H1 (cell line): ENCODE measurements at regions not wholly inside any gene's neighbourhood (a gene's known extent, or its start where the extent isn't known, plus 50 kb on each side); places are given as distances from the start of the nearest gene placed in this dataset.

Source experiments
- CTCF ChIA-PET: fragments of 300-600 bp; sonication (Branson Sonifier 250); formaldehyde crosslinking; loops from one replicate; lab custom pipeline; 2021; ENCODE audit not compliant: partially characterized antibody; lab: Charles Lee
- POLR2A ChIA-PET: fragments of 300-600 bp; sonication (Branson Sonifier 250); formaldehyde crosslinking; loops from one replicate; lab custom pipeline; 2021; ENCODE audit warnings: inconsistent platforms; ENCODE audit not compliant: partially characterized antibody; lab: Charles Lee
- DNase-seq, 2 experiments: peaks; one replicate each; pipeline versions ENCODE4 v3.0.0 to v3.0.0-alpha.2; 2010 to 2022; ENCODE audit warnings: low spot score in 2 of 2, low read depth in 1 of 2, mixed read lengths in 1 of 2
- FAIRE-seq: peaks from 2 replicates; lab custom pipeline; 2011; peaks lifted over from hg19 to GRCh38; lab: Jason Lieb, UNC
- H2AFZ ChIP-seq: 2 replicates; pipeline ENCODE4 v1.8.1; 2012; ENCODE audit warnings: low read length, inconsistent platforms
- H2AK5ac ChIP-seq: 2 replicates; pipeline ENCODE4 v1.6.1; 2013; ENCODE audit warnings: low read depth, low read length
- H2BK120ac ChIP-seq: replicated peaks from 2 replicates; pipeline ENCODE3; 2013; ENCODE audit warnings: low read depth, low read length, inconsistent platforms
- H2BK12ac ChIP-seq: 2 replicates; pipeline ENCODE4 v1.6.1; 2013; ENCODE audit warnings: low read depth, low read length
- H2BK15ac ChIP-seq: 2 replicates; pipeline ENCODE4 v1.6.1; 2013; ENCODE audit warnings: low read length
- H2BK20ac ChIP-seq: 2 replicates; pipeline ENCODE4 v1.6.1; 2013; ENCODE audit warnings: low read length
- H2BK5ac ChIP-seq: 2 replicates; pipeline ENCODE4 v1.6.1; 2013; ENCODE audit warnings: low read depth, low read length
- H3K14ac ChIP-seq: 2 replicates; pipeline ENCODE4 v1.6.1; 2013; ENCODE audit warnings: inconsistent platforms; ENCODE audit not compliant: insufficient read length
- H3K18ac ChIP-seq: 2 replicates; pipeline ENCODE4 v1.6.1; 2013; ENCODE audit warnings: low read length; ENCODE audit errors: extremely low read depth
- H3K23ac ChIP-seq: 2 replicates; pipeline ENCODE4 v1.6.1; 2013; ENCODE audit warnings: inconsistent platforms; ENCODE audit not compliant: insufficient read length
- H3K23me2 ChIP-seq: 2 replicates; pipeline ENCODE4 v1.6.1; 2013; ENCODE audit warnings: low read depth, low read length
- H3K27ac ChIP-seq: 2 replicates; pipeline ENCODE4 v1.6.1; 2011; ENCODE audit warnings: low read depth, low read length, inconsistent platforms
- H3K27me3 ChIP-seq, 4 experiments: replicated peaks in 1 of 4; 1 replicate in 1 of 4; 2 replicates in 3 of 4; pipeline versions ENCODE4 v1.6.1 to v1.8.1; 2011 to 2013; ENCODE audit warnings: low read length in 3 of 4, mild to moderate bottlenecking in 3 of 4, inconsistent platforms in 2 of 4, mixed read lengths in 2 of 4, moderate library complexity in 1 of 4; ENCODE audit not compliant: control insufficient read depth in 3 of 4, insufficient read depth in 3 of 4; ENCODE audit errors: extremely low read depth in 1 of 4
- H3K36me3 ChIP-seq, 4 experiments: 2 replicates each; pipeline versions ENCODE4 v1.6.1 to v1.8.1; 2011 to 2013; ENCODE audit warnings: mild to moderate bottlenecking in 4 of 4, low read length in 3 of 4, moderate library complexity in 2 of 4, control low read depth in 1 of 4, inconsistent platforms in 1 of 4; ENCODE audit not compliant: insufficient read depth in 4 of 4, control insufficient read depth in 2 of 4
- H3K4ac ChIP-seq: replicated peaks from 2 replicates; pipeline ENCODE3; 2013; ENCODE audit warnings: low read length, low read depth, mixed read lengths, inconsistent platforms; ENCODE audit not compliant: insufficient read length
- H3K4me1 ChIP-seq, 4 experiments: replicated peaks in 1 of 4; 1 replicate in 1 of 4; 2 replicates in 3 of 4; pipeline versions ENCODE4 v1.6.1 to v1.8.1; 2011 to 2013; ENCODE audit warnings: low read length in 3 of 4, inconsistent platforms in 2 of 4, mixed read lengths in 1 of 4; ENCODE audit not compliant: insufficient read depth in 4 of 4, control insufficient read depth in 3 of 4
- H3K4me2 ChIP-seq, 2 experiments: 2 replicates each; pipeline versions ENCODE4 v1.6.1 to v1.8.1; 2011 to 2013; ENCODE audit warnings: low read depth in 2 of 2, low read length in 2 of 2, control low read depth in 1 of 2, inconsistent platforms in 1 of 2, mild to moderate bottlenecking in 1 of 2; ENCODE audit not compliant: insufficient read depth in 1 of 2
- H3K4me3 ChIP-seq, 4 experiments: fragments of 200-600, 300-600 bp in 1 of 4; sonication (generic), shearing (Covaris generic), sonication (Bioruptor Twin) in 1 of 4; 2 replicates each; pipeline versions ENCODE4 v1.5.1 to v1.8.1; 2011 to 2016; ENCODE audit warnings: low read length in 4 of 4, low read depth in 3 of 4, control low read depth in 2 of 4, inconsistent platforms in 2 of 4, mild to moderate bottlenecking in 2 of 4, mixed read lengths in 1 of 4, moderate library complexity in 1 of 4; ENCODE audit not compliant: insufficient read depth in 2 of 4; ENCODE audit errors: extremely low read depth in 1 of 4
- H3K56ac ChIP-seq: replicated peaks from 2 replicates; pipeline ENCODE3; 2013; ENCODE audit warnings: low read depth, mild to moderate bottlenecking, mixed read lengths, low read length, inconsistent platforms; ENCODE audit not compliant: insufficient read length
- H3K79me1 ChIP-seq: 2 replicates; pipeline ENCODE4 v1.6.1; 2013; ENCODE audit warnings: low read depth, low read length, control low read depth
- H3K79me2 ChIP-seq, 2 experiments: 2 replicates each; pipeline versions ENCODE4 v1.6.1 to v1.8.1; 2012 to 2013; ENCODE audit warnings: low read length in 2 of 2, mild to moderate bottlenecking in 2 of 2, inconsistent platforms in 1 of 2; ENCODE audit not compliant: insufficient read depth in 2 of 2, control insufficient read depth in 1 of 2
- H3K9ac ChIP-seq, 4 experiments: replicated peaks in 1 of 4; 1 replicate in 1 of 4; 2 replicates in 3 of 4; pipeline versions ENCODE4 v1.6.1 to v1.8.1; 2011 to 2013; ENCODE audit warnings: low read depth in 3 of 4, low read length in 3 of 4, control low read depth in 2 of 4, mild to moderate bottlenecking in 2 of 4, moderate library complexity in 2 of 4, inconsistent platforms in 1 of 4; ENCODE audit errors: extremely low read depth in 1 of 4
- H3K9me3 ChIP-seq, 2 experiments: 2 replicates each; pipeline versions ENCODE4 v1.6.1 to v1.8.1; 2012 to 2013; ENCODE audit warnings: mild to moderate bottlenecking in 2 of 2, moderate library complexity in 2 of 2, control low read depth in 1 of 2, inconsistent platforms in 1 of 2, low read depth in 1 of 2, low read length in 1 of 2, mixed read lengths in 1 of 2; ENCODE audit not compliant: insufficient read depth in 2 of 2
- H4K20me1 ChIP-seq, 2 experiments: replicated peaks in 1 of 2; 2 replicates each; pipeline versions ENCODE3 to v1.8.1; 2011 to 2013; ENCODE audit warnings: inconsistent platforms in 2 of 2, low read length in 2 of 2, mild to moderate bottlenecking in 1 of 2; ENCODE audit not compliant: insufficient read depth in 2 of 2, control insufficient read depth in 1 of 2
- H4K5ac ChIP-seq: 2 replicates; pipeline ENCODE4 v1.6.1; 2013; ENCODE audit warnings: low read length, low read depth, mixed read lengths, inconsistent platforms; ENCODE audit not compliant: insufficient read length
- H4K8ac ChIP-seq: 2 replicates; pipeline ENCODE4 v1.8.0; 2013; ENCODE audit warnings: mild to moderate bottlenecking, moderate library complexity, low read length, inconsistent platforms; ENCODE audit not compliant: insufficient read depth; ENCODE audit errors: extremely low read depth
- H4K91ac ChIP-seq: replicated peaks from 2 replicates; pipeline ENCODE3; 2013; ENCODE audit warnings: low read length, mixed read lengths, inconsistent platforms; ENCODE audit not compliant: insufficient read length
- ATF3 ChIP-seq: IDR thresholded peaks from 2 replicates; pipeline ENCODE4 v1.6.1; 2011; ENCODE audit warnings: low read depth, mild to moderate bottlenecking, low read length; ENCODE audit not compliant: insufficient read depth
- KDM4A ChIP-seq: IDR thresholded peaks from one replicate; pipeline ENCODE4 v1.7.1; 2012; ENCODE audit warnings: low read depth, mild to moderate bottlenecking, moderate library complexity, low read length, inconsistent platforms; ENCODE audit not compliant: severe bottlenecking
- PHF8 ChIP-seq: fragments of 200-600 bp; sonication (generic); conservative IDR thresholded peaks from 2 replicates; pipeline ENCODE4 v1.7.1; 2012; ENCODE audit warnings: low read depth, mild to moderate bottlenecking, inconsistent platforms, low read length, moderate library complexity
- POU5F1 ChIP-seq: IDR thresholded peaks from 2 replicates; pipeline ENCODE4 v1.6.1; 2011; ENCODE audit warnings: low read depth, mild to moderate bottlenecking, low read length, moderate library complexity
- SP4 ChIP-seq: IDR thresholded peaks from 2 replicates; pipeline ENCODE4 v1.6.1; 2012; ENCODE audit warnings: low read length, inconsistent platforms
- WGBS, 2 experiments: shearing (Covaris generic) in 1 of 2; methylation state at CpG; one replicate each; pipeline versions ENCODE4 v1.1.6 to v1.1.7; 2013 to 2015; ENCODE audit warnings: low lambda C conversion rate in 2 of 2, mixed read lengths in 2 of 2, inconsistent platforms in 1 of 2, low coverage in 1 of 2, missing lambda C conversion rate in 1 of 2; ENCODE audit not compliant: insufficient replicate concordance in 2 of 2, insufficient coverage in 1 of 2, insufficient read length in 1 of 2; ENCODE audit errors: extremely low coverage in 1 of 2, missing lambda C conversion rate in 1 of 2; 5-methylcytosine and 5-hydroxymethylcytosine counted together
- TF ChIP-seq, protein P1 (sequence below): IDR thresholded peaks from 2 replicates; pipeline ENCODE4 v1.6.1; 2011; ENCODE audit warnings: low read length, improper control_type of control experiment

- H3K27me3 ChIP-seq, result peaks cover 0 to 8% (median 4%) of the 10 kb centered on the region in 4 experiments; a peak in 4 of 7 replicates
- no peak for FAIRE-seq
Observed at GRCh38 chr7:140232957-140233917, 56.5 kb upstream of the KDM7A start.

More at GRCh38 chr7:140232957-140233917, 56.5 kb upstream of the KDM7A start:
- no peaks in the 10 kb centered on the region for H3K9me3 ChIP-seq
- H2BK5ac ChIP-seq, result no peak overlapping the region
- no peaks in the 10 kb centered on the region for H3K79me1 ChIP-seq
- no peak overlapping the region for H4K91ac ChIP-seq
- H4K5ac ChIP-seq, result no peak overlapping the region
- no peak overlapping the region for H3K9ac ChIP-seq
- no peak overlapping the region for H3K4me2 ChIP-seq
- no peak overlapping the region for H3K18ac ChIP-seq
- ChIA-PET CTCF (no interaction called here), POLR2A (interaction anchor here (3.7 kb wide), 1 partner anchor 56 kb away, joined by 19 read pairs; the partner anchor contains the start of gene KDM7A)
- no peak overlapping the region for H2AFZ ChIP-seq
- no peak overlapping the region for H3K4me3 ChIP-seq
- H2BK12ac ChIP-seq, result no peak overlapping the region
- no peak overlapping the region for H3K27ac ChIP-seq
- no peak overlapping the region for H2BK120ac ChIP-seq
- no peak overlapping the region for H2BK20ac ChIP-seq
- TF ChIP-seq PHF8 (no peak), KDM4A (no peak), POU5F1 (no peak), ATF3 (no peak), SP4 (no peak)
- TF ChIP-seq, protein P1, sequence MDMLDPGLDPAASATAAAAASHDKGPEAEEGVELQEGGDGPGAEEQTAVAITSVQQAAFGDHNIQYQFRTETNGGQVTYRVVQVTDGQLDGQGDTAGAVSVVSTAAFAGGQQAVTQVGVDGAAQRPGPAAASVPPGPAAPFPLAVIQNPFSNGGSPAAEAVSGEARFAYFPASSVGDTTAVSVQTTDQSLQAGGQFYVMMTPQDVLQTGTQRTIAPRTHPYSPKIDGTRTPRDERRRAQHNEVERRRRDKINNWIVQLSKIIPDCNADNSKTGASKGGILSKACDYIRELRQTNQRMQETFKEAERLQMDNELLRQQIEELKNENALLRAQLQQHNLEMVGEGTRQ, result no peak
- no peaks in the 10 kb centered on the region for H3K79me2 ChIP-seq
- no peak overlapping the region for H3K4ac ChIP-seq
- whole genome bisulfite sequencing, 2 experiments, result 94% methylated on average over 6 of the region's 6 CpGs; no CpG with 5 or more reads in 1 of the 2 experiments
- H3K23ac ChIP-seq, result no peak overlapping the region
- H3K23me2 ChIP-seq, result peaks cover 16% of the 10 kb centered on the region; the same call in 1 of the 2 replicates
- H3K4me1 ChIP-seq, result peaks cover 5 to 9% (median 6%) of the 10 kb centered on the region in 4 experiments; a peak in 6 of 7 replicates
- H3K36me3 ChIP-seq, result no peaks in the 10 kb centered on the region
- no peak overlapping the region for H4K8ac ChIP-seq
- DNase-seq, result no peak
- no peaks in the 10 kb centered on the region for H4K20me1 ChIP-seq
- H2AK5ac ChIP-seq, result no peak overlapping the region
- no peak overlapping the region for H3K56ac ChIP-seq
- H3K14ac ChIP-seq, result no peak overlapping the region
- no peak overlapping the region for H2BK15ac ChIP-seq
